IMR-90 (cell line): ENCODE measurements at regions not wholly inside any gene's neighbourhood (a gene's known extent, or its start where the extent isn't known, plus 50 kb on each side); places are given as distances from the start of the nearest gene placed in this dataset.

Source experiments
- ATAC-seq: fragments of 200-7000 bp; cut with Tn5 transposase; 2 replicates; pipeline ENCODE4 v1.9.1; 2020; ENCODE audit warnings: low read depth, mild to moderate bottlenecking, moderate library complexity
- BruUV-seq: library from RNA; stranded (reverse); fragments of 400-500 nt; replicated peaks from 2 replicates; lab custom pipeline; 2021; lab: Mats Ljungman, UMichigan
- CTCF ChIA-PET: fragments of 300-600 bp; formaldehyde crosslinking; extraction: SDS; loops from one replicate; lab custom pipeline; 2021; ENCODE audit warnings: antibody characterized with exemption; lab: Yijun Ruan, JAX
- POLR2A ChIA-PET: fragments of 300-600 bp; sonication (Branson Sonifier 250); formaldehyde crosslinking; loops from one replicate; lab custom pipeline; 2022; ENCODE audit warnings: antibody characterized with exemption; ENCODE audit not compliant: unreplicated experiment; lab: Charles Lee
- DNase-seq: peaks from one replicate; pipeline ENCODE4 v3.0.0; 2013
- H2AFZ ChIP-seq: replicated peaks from 2 replicates; pipeline ENCODE3; 2013; ENCODE audit warnings: low read length, mild to moderate bottlenecking; ENCODE audit not compliant: poor library complexity
- H2AK5ac ChIP-seq: 2 replicates; pipeline ENCODE4 v1.6.1; 2013; ENCODE audit warnings: low read depth, low read length, inconsistent platforms
- H2AK9ac ChIP-seq: replicated peaks from 2 replicates; pipeline ENCODE3; 2013; ENCODE audit warnings: mild to moderate bottlenecking, low read depth, low read length, moderate library complexity; ENCODE audit not compliant: poor library complexity
- H2BK120ac ChIP-seq: 2 replicates; pipeline ENCODE4 v1.6.1; 2013; ENCODE audit warnings: low read depth, low read length, inconsistent platforms
- H2BK15ac ChIP-seq: 3 replicates; pipeline ENCODE4 v1.6.1; 2013; ENCODE audit warnings: low read depth, low read length, inconsistent platforms
- H2BK20ac ChIP-seq: 2 replicates; pipeline ENCODE4 v1.6.1; 2013; ENCODE audit warnings: low read depth, mild to moderate bottlenecking, inconsistent platforms, low read length, moderate library complexity
- H2BK5ac ChIP-seq: 2 replicates; pipeline ENCODE4 v1.6.1; 2013; ENCODE audit warnings: mild to moderate bottlenecking, low read depth, low read length, inconsistent platforms; ENCODE audit not compliant: poor library complexity, severe bottlenecking
- H3K14ac ChIP-seq: replicated peaks from 2 replicates; pipeline ENCODE4 v1.6.1; 2013; ENCODE audit warnings: low read depth, low read length, inconsistent platforms
- H3K18ac ChIP-seq: 2 replicates; pipeline ENCODE4 v1.6.1; 2013; ENCODE audit warnings: low read depth, low read length, control low read depth
- H3K23ac ChIP-seq: 2 replicates; pipeline ENCODE4 v1.6.1; 2013; ENCODE audit warnings: low read depth, low read length, inconsistent platforms
- H3K27ac ChIP-seq: 2 replicates; pipeline ENCODE4 v1.5.1; 2013; ENCODE audit warnings: mild to moderate bottlenecking, control low read depth, low read length; ENCODE audit not compliant: insufficient read depth
- H3K27me3 ChIP-seq: 2 replicates; pipeline ENCODE4 v1.6.1; 2013; ENCODE audit warnings: low read length; ENCODE audit not compliant: control insufficient read depth, insufficient read depth
- H3K36me3 ChIP-seq: 2 replicates; pipeline ENCODE4 v1.6.1; 2013; ENCODE audit warnings: low read length, mixed read lengths; ENCODE audit not compliant: control insufficient read depth, insufficient read depth
- H3K4ac ChIP-seq: 2 replicates; pipeline ENCODE4 v1.6.1; 2013; ENCODE audit warnings: low read depth, low read length, inconsistent platforms
- H3K4me1 ChIP-seq: 2 replicates; pipeline ENCODE4 v1.6.1; 2013; ENCODE audit warnings: low read length, mixed read lengths; ENCODE audit not compliant: control insufficient read depth, insufficient read depth
- H3K4me2 ChIP-seq: 2 replicates; pipeline ENCODE4 v1.6.1; 2013; ENCODE audit warnings: low read depth, mild to moderate bottlenecking, control low read depth, low read length, moderate library complexity
- H3K4me3 ChIP-seq: 2 replicates; pipeline ENCODE4 v1.5.1; 2013; ENCODE audit warnings: low read depth, mild to moderate bottlenecking, control low read depth, low read length, moderate library complexity; ENCODE audit not compliant: insufficient read depth
- H3K56ac ChIP-seq: 2 replicates; pipeline ENCODE4 v1.6.1; 2013; ENCODE audit warnings: low read length, inconsistent platforms; ENCODE audit not compliant: insufficient read depth; ENCODE audit errors: extremely low read depth
- H3K79me1 ChIP-seq, 2 experiments: 2 replicates each; pipeline ENCODE4 v1.6.1; 2013; ENCODE audit warnings: low read length in 2 of 2, inconsistent platforms in 1 of 2, low read depth in 1 of 2
- H3K9ac ChIP-seq: 2 replicates; pipeline ENCODE4 v1.6.1; 2013; ENCODE audit warnings: low read depth, low read length, control low read depth
- H3K9me1 ChIP-seq: 2 replicates; pipeline ENCODE4 v1.6.1; 2013; ENCODE audit warnings: low read length, inconsistent platforms; ENCODE audit not compliant: insufficient read depth
- H3K9me3 ChIP-seq: 2 replicates; pipeline ENCODE4 v1.6.1; 2013; ENCODE audit warnings: low read length; ENCODE audit not compliant: control insufficient read depth, insufficient read depth
- H4K20me1 ChIP-seq: 2 replicates; pipeline ENCODE4 v1.6.1; 2013; ENCODE audit warnings: low read length, inconsistent platforms; ENCODE audit not compliant: insufficient read depth
- H4K5ac ChIP-seq: 2 replicates; pipeline ENCODE4 v1.6.1; 2013; ENCODE audit warnings: mild to moderate bottlenecking, low read depth, low read length, control low read depth
- H4K8ac ChIP-seq, 2 experiments: 2 replicates each; pipeline ENCODE4 v1.6.1; 2013; ENCODE audit warnings: low read depth in 2 of 2, low read length in 2 of 2, control low read depth in 1 of 2, inconsistent platforms in 1 of 2
- H4K91ac ChIP-seq: 2 replicates; pipeline ENCODE4 v1.6.1; 2013; ENCODE audit warnings: low read depth, low read length, inconsistent platforms; ENCODE audit not compliant: insufficient read depth
- ELK1 ChIP-seq: fragments of 150-350 bp; IDR thresholded peaks from 2 replicates; pipeline ENCODE4 v1.6.1; 2016; ENCODE audit warnings: low read depth, mild to moderate bottlenecking, low read length, moderate library complexity, borderline replicate concordance
- FOS ChIP-seq: fragments of 150-350 bp; IDR thresholded peaks from 2 replicates; pipeline ENCODE4 v1.6.1; 2016; ENCODE audit warnings: low read depth, low read length
- WGBS, 2 experiments: methylation state at CpG; one replicate each; pipeline versions ENCODE4 v1.1.5 to v1.1.7; 2013; ENCODE audit warnings: missing lambda C conversion rate in 2 of 2; ENCODE audit not compliant: insufficient read length in 1 of 2; ENCODE audit errors: extremely low coverage in 2 of 2; 5-methylcytosine and 5-hydroxymethylcytosine counted together
- dilution Hi-C: fragments of 300-500 bp; cut with HindIII; formaldehyde crosslinking; loops from one replicate; pipeline ENCODE4 v1.14.3; 2018; ENCODE audit warnings: low sequenced_read_pairs; ENCODE audit not compliant: unreplicated experiment
- in situ Hi-C: fragments of 300-500 bp; cut with MboI; formaldehyde crosslinking; loops from 3 replicates; pipeline ENCODE4 v1.14.3; 2019; ENCODE audit warnings: low sequenced_read_pairs, inconsistent platforms, mixed read lengths
- intact Hi-C: fragments of 100-400 bp; cut with micrococcal nuclease; formaldehyde crosslinking; loops from 2 replicates; pipeline ENCODE4 v1.10.0; 2022

GRCh38 chr10:4359003-4359402 lies 467.0 kb upstream of the AKR1E2 start:
- intact Hi-C loops (no loop called here), dilution Hi-C loops (no loop called here), in situ Hi-C loops (no loop called here)
- no peak overlapping the region for H4K8ac ChIP-seq
- H3K4me2 ChIP-seq: no peak overlapping the region
- no CpG with 5 or more reads among the region's 5 CpGs for WGBS, 2 experiments
- H4K91ac ChIP-seq: no peak overlapping the region
- peaks cover 3% of the 10 kb centered on the region; the same call in 1 of the 2 replicates for H3K9me1 ChIP-seq
- no peak overlapping the region for H3K56ac ChIP-seq
- no peak overlapping the region for H3K23ac ChIP-seq
- H2BK120ac ChIP-seq: no peak overlapping the region
- ATAC-seq (no peak), DNase-seq (no peak)
- no peak overlapping the region for H2AFZ ChIP-seq
- H3K4me1 ChIP-seq: peaks cover 2% of the 10 kb centered on the region
- no peak overlapping the region for H2BK5ac ChIP-seq
- H2AK9ac ChIP-seq: no peak overlapping the region
- H3K18ac ChIP-seq: no peak overlapping the region
- H3K79me1 ChIP-seq: no peaks in the 10 kb centered on the region
- ChIA-PET CTCF (interaction anchor here (0.9 kb wide), 1 partner anchor 19 kb away, joined by 3 read pairs; no protein-coding TSS in a partner anchor), POLR2A (no interaction called here)
- H3K14ac ChIP-seq: no peak overlapping the region
- no peaks in the 10 kb centered on the region for H3K36me3 ChIP-seq
- no peak overlapping the region for H3K4ac ChIP-seq
- no TSS peak for BruUV-seq
- no peaks in the 10 kb centered on the region for H3K27me3 ChIP-seq
- H2AK5ac ChIP-seq: no peak overlapping the region
- H3K27ac ChIP-seq: no peak overlapping the region
- H4K20me1 ChIP-seq: no peaks in the 10 kb centered on the region
- TF ChIP-seq ELK1 (no peak), FOS (no peak)
- no peak overlapping the region for H4K5ac ChIP-seq
- H3K9ac ChIP-seq: no peak overlapping the region
- no peak overlapping the region for H3K4me3 ChIP-seq
- H2BK15ac ChIP-seq: no peak overlapping the region
- H3K9me3 ChIP-seq: no peaks in the 10 kb centered on the region
- no peak overlapping the region for H2BK20ac ChIP-seq
